Testis (tissue), 2 donors: ENCODE measurements at regions not wholly inside any gene's neighbourhood (a gene's known extent, or its start where the extent isn't known, plus 50 kb on each side); places are given as distances from the start of the nearest gene placed in this dataset.
"Not testable (repeated sequence)": the region's sequence is repeated elsewhere in the genome, so short reads cannot be mapped to it uniquely, and the experiment has no call there.

Source experiments
- DNase-seq: peaks from one replicate; pipeline ENCODE4 v3.0.0-alpha.2; 2019
- H3K27ac ChIP-seq, 2 donors: fragments of 200-600 bp; sonication (generic); one replicate each; pipeline ENCODE4 v1.5.1; 2019
- H3K27me3 ChIP-seq: fragments of 200-600 bp; sonication (generic); one replicate; pipeline ENCODE4 v1.5.1; 2019
- H3K36me3 ChIP-seq: fragments of 200-600 bp; sonication (generic); one replicate; pipeline ENCODE4 v1.5.1; 2017; ENCODE audit warnings: low read depth; ENCODE audit errors: missing control alignments
- H3K4me1 ChIP-seq: fragments of 200-600 bp; sonication (generic); one replicate; pipeline ENCODE4 v1.5.1; 2019
- H3K4me3 ChIP-seq, 2 donors: fragments of 200-600 bp; sonication (generic); one replicate each; pipeline ENCODE4 v1.5.1; 2017 to 2019
- H3K9me3 ChIP-seq: fragments of 200-600 bp; sonication (generic); one replicate; pipeline ENCODE4 v1.5.1; 2017
- CTCF ChIP-seq, 3 experiments: fragments of 450-650 bp in 2 of 3; fragments of 200-600 bp in 1 of 3; sonication (generic) in 1 of 3; IDR thresholded peaks; one replicate each; pipeline ENCODE4 v1.5.1; 2016 to 2019; ENCODE audit warnings: antibody characterized with exemption in 3 of 3, mild to moderate bottlenecking in 2 of 3, moderate library complexity in 1 of 3
- POLR2A ChIP-seq: fragments of 450-650 bp; IDR thresholded peaks from one replicate; pipeline ENCODE4 v1.6.1; 2017; ENCODE audit warnings: antibody characterized with exemption, mild to moderate bottlenecking, moderate library complexity
- WGBS, 2 donors: methylation state at CpG; one replicate each; pipeline ENCODE4 v1.1.5; 2018; 5-methylcytosine and 5-hydroxymethylcytosine counted together
- intact Hi-C: fragments of 100-400 bp; cut with DNase I; formaldehyde crosslinking; loops from one replicate; pipeline ENCODE4 v1.15.1; 2023; ENCODE audit warnings: low total_unique reads

- 49% methylated on average over 4 of the region's 4 CpGs for WGBS, 2 donors
- Histone ChIP-seq H3K27me3 (no peaks in the 10 kb centered on the region), H3K4me1 (no peaks in the 10 kb centered on the region), H3K4me3 (no peak overlapping the region), H3K36me3 (no peaks in the 10 kb centered on the region), H3K9me3 (no peaks in the 10 kb centered on the region), H3K27ac (no peak overlapping the region)
- no peak for DNase-seq
- TF ChIP-seq POLR2A (no peak), CTCF (IDR thresholded peaks at IDR 0.05) (no peak)
- intact Hi-C loops = no loop called here
Measured at GRCh38 chr12:14207905-14208551, 157.5 kb upstream of the ATF7IP start.

DNA sequence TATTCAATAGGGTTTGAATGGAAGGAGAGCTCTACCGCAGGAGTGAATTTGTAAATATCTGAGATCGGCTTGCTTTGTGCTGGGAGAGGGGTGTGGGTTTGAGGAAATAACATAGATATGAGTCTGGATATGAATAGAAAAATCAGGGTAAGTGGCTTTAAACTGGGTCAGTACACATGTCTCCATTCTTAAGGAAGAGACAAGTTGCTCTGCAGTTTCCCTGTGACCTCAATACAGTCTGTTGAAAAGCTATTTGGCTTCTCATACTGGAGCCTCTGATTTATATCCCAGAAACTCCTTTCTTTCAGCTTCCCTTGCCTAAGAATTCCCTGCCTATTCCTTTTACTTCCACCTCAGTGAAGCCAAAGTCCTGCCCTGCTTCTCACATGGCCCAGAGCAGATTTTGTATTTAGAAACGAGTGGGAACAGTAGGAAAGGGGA, 153.5 kb upstream of the ATF7IP start:
- WGBS, 2 donors = 49 to 55% methylated on average over 3 of the region's 3 CpGs
- H3K4me3 ChIP-seq = no peak overlapping the region
- DNase-seq = no peak
- no peaks in the 10 kb centered on the region for H3K9me3 ChIP-seq
- H3K27me3 ChIP-seq = no peaks in the 10 kb centered on the region
- H3K27ac ChIP-seq = no peak overlapping the region
- no peaks in the 10 kb centered on the region for H3K4me1 ChIP-seq
- H3K36me3 ChIP-seq = no peaks in the 10 kb centered on the region
- intact Hi-C loops = no loop called here
- TF ChIP-seq POLR2A (no peak), CTCF (IDR thresholded peaks at IDR 0.05) (no peak)

GRCh38 chr12:14213542-14213941, 151.9 kb upstream of the ATF7IP start:
- H3K27me3 ChIP-seq = no peaks in the 10 kb centered on the region
- intact Hi-C loops = no loop called here
- no peaks in the 10 kb centered on the region for H3K36me3 ChIP-seq
- no peak for DNase-seq
- H3K4me3 ChIP-seq = no peak overlapping the region
- WGBS, 2 donors = 59 to 63% methylated on average over 1 of the region's 1 CpG
- no peaks in the 10 kb centered on the region for H3K4me1 ChIP-seq
- TF ChIP-seq CTCF (IDR thresholded peaks at IDR 0.05) (no peak), POLR2A (no peak)
- H3K27ac ChIP-seq = no peak overlapping the region
- no peaks in the 10 kb centered on the region for H3K9me3 ChIP-seq

DNA sequence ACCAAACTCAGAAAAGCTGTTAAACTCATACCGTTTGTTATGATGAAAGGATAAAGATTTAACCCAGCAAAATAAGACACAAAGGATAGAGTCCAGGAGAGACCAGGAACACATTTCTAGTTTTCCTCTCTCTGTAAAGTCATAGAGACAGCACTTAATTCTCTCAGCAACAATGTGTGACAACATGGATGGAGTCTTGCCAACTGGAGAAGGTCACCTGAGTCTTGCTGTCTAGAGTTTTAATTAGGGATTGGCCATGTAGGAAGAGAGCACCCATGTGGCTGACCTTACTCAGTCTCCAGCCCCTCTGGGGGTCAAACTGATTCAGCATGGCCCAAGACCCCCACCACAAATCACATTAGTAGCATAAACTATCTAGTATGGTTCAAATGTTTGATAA, 151.0 kb upstream of the ATF7IP start:
- no peaks in the 10 kb centered on the region for H3K4me1 ChIP-seq
- H3K9me3 ChIP-seq = no peaks in the 10 kb centered on the region
- TF ChIP-seq POLR2A = no peak
- TF ChIP-seq CTCF (IDR thresholded peaks at IDR 0.05) = no peak
- no peak overlapping the region for H3K4me3 ChIP-seq
- no peak overlapping the region for H3K27ac ChIP-seq
- no peaks in the 10 kb centered on the region for H3K36me3 ChIP-seq
- intact Hi-C loops = no loop called here
- H3K27me3 ChIP-seq = no peaks in the 10 kb centered on the region
- WGBS, 2 donors = 87% methylated on average over 1 of the region's 1 CpG
- DNase-seq = no peak

DNA sequence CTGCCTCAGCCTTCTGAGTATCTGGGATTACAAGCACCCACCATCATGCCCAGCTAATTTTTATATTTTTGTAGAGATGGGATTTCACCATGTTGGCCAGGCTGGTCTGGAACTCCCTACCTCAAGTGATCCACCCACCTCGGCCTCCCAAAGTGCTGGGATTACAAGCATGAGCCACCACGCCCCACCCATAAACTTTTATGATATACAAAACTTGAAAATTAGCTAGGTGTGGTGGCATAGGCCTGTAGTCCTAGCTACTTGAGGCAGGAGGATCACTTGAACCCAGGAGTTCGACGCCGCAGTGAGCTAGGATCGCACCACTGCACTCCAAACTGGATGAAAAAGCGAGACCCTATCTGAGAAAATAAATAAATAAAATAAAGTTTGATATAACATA, 149.5 kb upstream of the ATF7IP start:
- 97% methylated on average over 7 of the region's 7 CpGs for WGBS, 2 donors
- H3K4me3 ChIP-seq, H3K27me3 ChIP-seq, intact Hi-C loops, DNase-seq, H3K4me1 ChIP-seq, H3K27ac ChIP-seq, H3K36me3 ChIP-seq, H3K9me3 ChIP-seq: not testable (repeated sequence)
